ENCODE measurements at regions not wholly inside any gene's neighbourhood (a gene's known extent, or its start where the extent isn't known, plus 50 kb on each side); places are given as distances from the start of the nearest gene placed in this dataset.

GRCh38 chr4:92111493-92111892 lies 192.3 kb upstream of the GRID2 start:
- ChIA-PET CTCF (no interaction called here), POLR2A (no interaction called here)
- no peak for DNase-seq (ENCODE audit: low read depth, low spot score)
- no peak for TF ChIP-seq CTCF (IDR thresholded peaks at IDR 0.05; ENCODE audit: insufficient read depth, low read length, missing control alignments)
- H3K4me3 ChIP-seq (ENCODE audit: low read depth, low read length) = no peak overlapping the region

GRCh38 chr4:92112805-92113204 lies 191.0 kb upstream of the GRID2 start:
- no peak for TF ChIP-seq CTCF (IDR thresholded peaks at IDR 0.05; ENCODE audit: insufficient read depth, low read length, missing control alignments)
- H3K4me3 ChIP-seq (ENCODE audit: low read depth, low read length) = no peak overlapping the region
- DNase-seq (ENCODE audit: low read depth, low spot score) = no peak
- CTCF ChIA-PET = no interaction called here
- POLR2A ChIA-PET = no interaction called here

- DNase-seq (ENCODE audit: low read depth, low spot score) = no peak
- no peak overlapping the region for H3K4me3 ChIP-seq (ENCODE audit: low read depth, low read length)
- POLR2A ChIA-PET = no interaction called here
- CTCF ChIA-PET = no interaction called here
- TF ChIP-seq CTCF (IDR thresholded peaks at IDR 0.05; ENCODE audit: insufficient read depth, low read length, missing control alignments) = no peak
Observed at GRCh38 chr4:92120810-92121498, 182.8 kb upstream of the GRID2 start.

GRCh38 chr4:92122911-92123310 lies 180.9 kb upstream of the GRID2 start:
- no peak for DNase-seq (ENCODE audit: low read depth, low spot score)
- ChIA-PET CTCF (no interaction called here), POLR2A (no interaction called here)
- H3K4me3 ChIP-seq (ENCODE audit: low read depth, low read length) = no peak overlapping the region
- no peak for TF ChIP-seq CTCF (IDR thresholded peaks at IDR 0.05; ENCODE audit: insufficient read depth, low read length, missing control alignments)

- ChIA-PET POLR2A (no interaction called here), CTCF (no interaction called here)
- no peak for TF ChIP-seq CTCF (IDR thresholded peaks at IDR 0.05; ENCODE audit: insufficient read depth, low read length, missing control alignments)
- no peak for DNase-seq (ENCODE audit: low read depth, low spot score)
- no peak overlapping the region for H3K4me3 ChIP-seq (ENCODE audit: low read depth, low read length)
Observed at GRCh38 chr4:92128676-92129075, 175.1 kb upstream of the GRID2 start.

- TF ChIP-seq CTCF (IDR thresholded peaks at IDR 0.05; ENCODE audit: insufficient read depth, low read length, missing control alignments) = no peak
- ChIA-PET CTCF (no interaction called here), POLR2A (no interaction called here)
- no peak for DNase-seq (ENCODE audit: low read depth, low spot score)
- H3K4me3 ChIP-seq (ENCODE audit: low read depth, low read length) = no peak overlapping the region
Observed at GRCh38 chr4:92129408-92129994, 174.3 kb upstream of the GRID2 start.
